Activated T-cell treated with anti-CD3 and anti-CD28 coated beads, Interleukin-2, amount 50 U/mL, for 24 hours (primary cell): ENCODE measurements at regions not wholly inside any gene's neighbourhood (a gene's known extent, or its start where the extent isn't known, plus 50 kb on each side); places are given as distances from the start of the nearest gene placed in this dataset.

Experiments
- DNase-seq: peaks from one replicate; pipeline ENCODE4 v3.0.0-alpha.2; 2020
- H3K27ac Mint-ChIP-seq: 2 replicates; pipeline ENCODE4 v1.8.0; 2020; ENCODE audit warnings: mild to moderate bottlenecking, mixed read lengths
- H3K27me3 Mint-ChIP-seq: 2 replicates; pipeline ENCODE4 v1.8.0; 2020; ENCODE audit warnings: mixed read lengths
- H3K36me3 Mint-ChIP-seq: 2 replicates; pipeline ENCODE4 v1.8.0; 2020; ENCODE audit warnings: low read depth, mixed read lengths
- H3K4me1 Mint-ChIP-seq: 2 replicates; pipeline ENCODE4 v1.8.0; 2020; ENCODE audit warnings: low read depth, mixed read lengths
- H3K4me3 Mint-ChIP-seq: 2 replicates; pipeline ENCODE4 v1.8.0; 2020; ENCODE audit warnings: mild to moderate bottlenecking, moderate library complexity, mixed read lengths
- H3K9me3 Mint-ChIP-seq: 2 replicates; pipeline ENCODE4 v1.8.0; 2020; ENCODE audit warnings: mixed read lengths

- Mint-ChIP-seq H3K4me3 (no peak overlapping the region), H3K27ac (no peak overlapping the region), H3K36me3 (no peaks in the 10 kb centered on the region), H3K27me3 (no peaks in the 10 kb centered on the region), H3K4me1 (no peaks in the 10 kb centered on the region), H3K9me3 (no peaks in the 10 kb centered on the region)
- no peak for DNase-seq
These were observed 149.7 kb upstream of the SERP2 start for GRCh38 chr13:44223770-44224444.

- Mint-ChIP-seq H3K4me3 (no peak overlapping the region), H3K4me1 (no peaks in the 10 kb centered on the region), H3K36me3 (no peaks in the 10 kb centered on the region), H3K27ac (no peak overlapping the region), H3K27me3 (no peaks in the 10 kb centered on the region), H3K9me3 (no peaks in the 10 kb centered on the region)
- no peak for DNase-seq
These were observed 149.0 kb upstream of the SERP2 start for GRCh38 chr13:44224450-44225149.

GRCh38 chr13:44229371-44230030 lies 144.1 kb upstream of the SERP2 start:
- H3K36me3 Mint-ChIP-seq = no peaks in the 10 kb centered on the region
- no peak overlapping the region for H3K27ac Mint-ChIP-seq
- no peak overlapping the region for H3K4me3 Mint-ChIP-seq
- peaks cover 3% of the 10 kb centered on the region for H3K4me1 Mint-ChIP-seq
- H3K27me3 Mint-ChIP-seq = peaks cover 2% of the 10 kb centered on the region
- H3K9me3 Mint-ChIP-seq = no peaks in the 10 kb centered on the region
- DNase-seq = no peak

GRCh38 chr13:44230071-44230470 lies 143.6 kb upstream of the SERP2 start:
- no peak overlapping the region for H3K4me3 Mint-ChIP-seq
- DNase-seq = no peak
- H3K9me3 Mint-ChIP-seq = no peaks in the 10 kb centered on the region
- peaks cover 3% of the 10 kb centered on the region for H3K4me1 Mint-ChIP-seq
- H3K36me3 Mint-ChIP-seq = no peaks in the 10 kb centered on the region
- no peak overlapping the region for H3K27ac Mint-ChIP-seq
- H3K27me3 Mint-ChIP-seq = peaks cover 4% of the 10 kb centered on the region

- H3K4me3 Mint-ChIP-seq = no peak overlapping the region
- no peaks in the 10 kb centered on the region for H3K9me3 Mint-ChIP-seq
- peaks cover 3% of the 10 kb centered on the region for H3K4me1 Mint-ChIP-seq
- peaks cover 8% of the 10 kb centered on the region for H3K27me3 Mint-ChIP-seq
- no peaks in the 10 kb centered on the region for H3K36me3 Mint-ChIP-seq
- no peak for DNase-seq
- no peak overlapping the region for H3K27ac Mint-ChIP-seq
These were observed 142.9 kb upstream of the SERP2 start for GRCh38 chr13:44230736-44231135.

GRCh38 chr13:44231786-44232516 lies 141.7 kb upstream of the SERP2 start:
- DNase-seq = no peak
- H3K9me3 Mint-ChIP-seq = no peaks in the 10 kb centered on the region
- H3K27ac Mint-ChIP-seq = no peak overlapping the region
- no peaks in the 10 kb centered on the region for H3K36me3 Mint-ChIP-seq
- peaks cover 8% of the 10 kb centered on the region for H3K27me3 Mint-ChIP-seq
- H3K4me3 Mint-ChIP-seq = no peak overlapping the region
- H3K4me1 Mint-ChIP-seq = peaks cover 3% of the 10 kb centered on the region

GRCh38 chr13:44232774-44233173 lies 140.8 kb upstream of the SERP2 start:
- Mint-ChIP-seq H3K4me3 (no peak overlapping the region), H3K9me3 (no peaks in the 10 kb centered on the region), H3K27ac (no peak overlapping the region), H3K27me3 (peaks cover 8% of the 10 kb centered on the region), H3K4me1 (peaks cover 9% of the 10 kb centered on the region), H3K36me3 (no peaks in the 10 kb centered on the region)
- no peak for DNase-seq

GRCh38 chr13:44234566-44234965 lies 139.1 kb upstream of the SERP2 start:
- DNase-seq = no peak
- Mint-ChIP-seq H3K27ac (no peak overlapping the region), H3K4me3 (no peak overlapping the region), H3K4me1 (peaks cover 16% of the 10 kb centered on the region), H3K9me3 (no peaks in the 10 kb centered on the region), H3K36me3 (no peaks in the 10 kb centered on the region), H3K27me3 (peaks cover 8% of the 10 kb centered on the region)

GRCh38 chr13:44236370-44236769 lies 137.3 kb upstream of the SERP2 start:
- Mint-ChIP-seq H3K36me3 (no peaks in the 10 kb centered on the region), H3K4me3 (no peak overlapping the region), H3K27ac (no peak overlapping the region)

GRCh38 chr13:44236801-44237207 lies 136.8 kb upstream of the SERP2 start:
- Mint-ChIP-seq H3K36me3 (no peaks in the 10 kb centered on the region), H3K27me3 (peaks cover 10% of the 10 kb centered on the region), H3K9me3 (no peaks in the 10 kb centered on the region), H3K4me3 (no peak overlapping the region), H3K27ac (no peak overlapping the region), H3K4me1 (peaks cover 14% of the 10 kb centered on the region)
- DNase-seq = no peak

More at GRCh38 chr13:44236370-44236769, 137.3 kb upstream of the SERP2 start:
- Mint-ChIP-seq H3K27me3 (peaks cover 10% of the 10 kb centered on the region), H3K9me3 (no peaks in the 10 kb centered on the region), H3K4me1 (peaks cover 16% of the 10 kb centered on the region)
- no peak for DNase-seq

- no peaks in the 10 kb centered on the region for H3K9me3 Mint-ChIP-seq
- H3K27me3 Mint-ChIP-seq = peaks cover 10% of the 10 kb centered on the region
- H3K4me3 Mint-ChIP-seq = no peak overlapping the region
- no peaks in the 10 kb centered on the region for H3K36me3 Mint-ChIP-seq
- no peak overlapping the region for H3K27ac Mint-ChIP-seq
- H3K4me1 Mint-ChIP-seq = peaks cover 12% of the 10 kb centered on the region
- no peak for DNase-seq
These were observed 136.3 kb upstream of the SERP2 start for GRCh38 chr13:44237276-44237767.

- no peak overlapping the region for H3K27ac Mint-ChIP-seq
These were observed 135.7 kb upstream of the SERP2 start for GRCh38 chr13:44237881-44238421.

GRCh38 chr13:44240611-44241145 lies 132.9 kb upstream of the SERP2 start:
- Mint-ChIP-seq H3K36me3 (no peaks in the 10 kb centered on the region), H3K27me3 (peaks cover 4% of the 10 kb centered on the region), H3K9me3 (no peaks in the 10 kb centered on the region), H3K4me3 (no peak overlapping the region), H3K27ac (no peak overlapping the region), H3K4me1 (peaks cover 21% of the 10 kb centered on the region)
- no peak for DNase-seq

More at GRCh38 chr13:44237881-44238421, 135.7 kb upstream of the SERP2 start:
- no peaks in the 10 kb centered on the region for H3K36me3 Mint-ChIP-seq
- H3K9me3 Mint-ChIP-seq = no peaks in the 10 kb centered on the region
- no peak overlapping the region for H3K4me3 Mint-ChIP-seq
- DNase-seq = no peak
- H3K27me3 Mint-ChIP-seq = peaks cover 10% of the 10 kb centered on the region
- H3K4me1 Mint-ChIP-seq = peaks cover 16% of the 10 kb centered on the region

GRCh38 chr13:44241638-44242037 lies 132.0 kb upstream of the SERP2 start:
- Mint-ChIP-seq H3K27me3 (peaks cover 4% of the 10 kb centered on the region), H3K9me3 (no peaks in the 10 kb centered on the region)

More at GRCh38 chr13:44241638-44242037, 132.0 kb upstream of the SERP2 start:
- Mint-ChIP-seq H3K4me3 (no peak overlapping the region), H3K27ac (no peak overlapping the region), H3K4me1 (peaks cover 21% of the 10 kb centered on the region), H3K36me3 (no peaks in the 10 kb centered on the region)
- no peak for DNase-seq
